HUES48 (cell line): ENCODE measurements at regions not wholly inside any gene's neighbourhood (a gene's known extent, or its start where the extent isn't known, plus 50 kb on each side); places are given as distances from the start of the nearest gene placed in this dataset.

Experiments
- H3K27ac ChIP-seq: one replicate; pipeline ENCODE4 v1.7.0; 2013; ENCODE audit warnings: low read depth, low read length, inconsistent platforms
- H3K27me3 ChIP-seq: 2 replicates; pipeline ENCODE4 v1.6.1; 2013; ENCODE audit warnings: mild to moderate bottlenecking, low read length; ENCODE audit not compliant: control insufficient read depth, insufficient read depth
- H3K36me3 ChIP-seq: 2 replicates; pipeline ENCODE4 v1.6.1; 2013; ENCODE audit warnings: low read length; ENCODE audit not compliant: control insufficient read depth, insufficient read depth
- H3K4me1 ChIP-seq: 2 replicates; pipeline ENCODE4 v1.6.1; 2013; ENCODE audit warnings: mild to moderate bottlenecking, low read length; ENCODE audit not compliant: control insufficient read depth, insufficient read depth
- H3K4me3 ChIP-seq: 2 replicates; pipeline ENCODE4 v1.5.1; 2013; ENCODE audit warnings: mild to moderate bottlenecking, low read depth, low read length
- H3K9ac ChIP-seq: 2 replicates; pipeline ENCODE4 v1.6.1; 2013; ENCODE audit warnings: mild to moderate bottlenecking, low read depth, low read length, moderate library complexity
- H3K9me3 ChIP-seq: 2 replicates; pipeline ENCODE4 v1.6.1; 2013; ENCODE audit warnings: low read length; ENCODE audit not compliant: control insufficient read depth, insufficient read depth

DNA sequence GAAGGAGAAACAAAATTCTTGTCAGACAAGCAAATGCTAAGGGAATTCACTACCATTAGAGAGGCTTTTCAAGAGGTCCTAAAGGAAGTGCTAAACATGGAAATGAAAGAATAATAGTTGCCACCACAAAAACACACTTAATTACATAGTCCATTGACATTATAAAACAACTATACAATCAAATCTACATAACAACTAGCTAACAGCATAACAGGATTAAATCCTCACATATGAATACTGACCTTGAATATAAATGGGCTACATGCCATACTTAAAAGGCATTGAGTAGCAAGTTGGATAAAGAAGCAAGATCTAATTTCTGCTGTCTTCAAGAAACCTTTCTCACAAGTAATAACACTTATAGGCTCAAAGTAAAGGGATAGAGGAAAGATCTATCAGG lies 811.5 kb upstream of the CITED2 start:
- Histone ChIP-seq H3K4me1 (peaks cover 4% of the 10 kb centered on the region; the same call in 1 of the 2 replicates), H3K9ac (no peak overlapping the region), H3K27me3 (no peaks in the 10 kb centered on the region), H3K4me3 (no peak overlapping the region), H3K9me3 (peaks cover 58% of the 10 kb centered on the region), H3K27ac (peak overlapping the region; percentile 56), H3K36me3 (no peaks in the 10 kb centered on the region)

DNA sequence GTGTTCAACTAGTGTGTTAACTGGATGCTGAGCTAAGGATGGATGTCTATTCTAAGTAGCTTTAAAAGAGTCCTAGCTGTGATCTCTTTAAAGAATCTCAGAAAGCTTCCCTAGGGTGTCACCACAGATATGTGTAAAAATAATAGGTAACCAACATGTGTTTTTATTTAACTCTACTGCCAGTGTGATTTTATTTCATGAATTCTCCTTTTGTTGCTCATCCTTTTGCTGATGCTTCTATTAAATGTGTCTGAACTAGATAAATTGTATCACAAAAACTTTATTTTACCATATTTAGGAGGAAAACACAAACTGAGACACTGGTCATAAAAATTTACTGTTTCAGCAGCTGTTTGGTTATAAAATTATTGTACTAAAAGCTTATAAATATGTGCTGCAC lies 809.4 kb upstream of the CITED2 start:
- H3K4me3 ChIP-seq = no peak overlapping the region
- H3K9me3 ChIP-seq = peaks cover 42% of the 10 kb centered on the region
- peaks cover 4% of the 10 kb centered on the region; the same call in 1 of the 2 replicates for H3K4me1 ChIP-seq
- H3K9ac ChIP-seq = no peak overlapping the region
- no peak overlapping the region for H3K27ac ChIP-seq
- no peaks in the 10 kb centered on the region for H3K27me3 ChIP-seq
- no peaks in the 10 kb centered on the region for H3K36me3 ChIP-seq

DNA sequence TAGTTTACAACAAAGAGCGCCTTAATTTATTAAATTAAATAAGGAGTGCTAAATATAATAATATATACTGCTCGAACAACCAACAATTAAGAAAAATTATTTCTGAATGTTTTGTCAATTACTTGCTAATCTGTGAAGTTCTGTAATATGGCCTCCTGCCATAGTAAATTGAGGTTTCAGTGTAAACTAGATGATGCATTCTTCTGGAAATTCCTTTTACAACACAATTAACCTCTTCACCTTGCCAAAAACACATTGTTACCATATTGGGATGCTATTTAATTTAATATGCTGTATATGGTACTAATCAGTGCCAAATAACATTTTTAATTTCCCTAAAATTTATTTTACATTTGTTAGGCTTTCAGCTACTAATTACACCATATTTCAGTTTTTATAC lies 808.4 kb upstream of the CITED2 start:
- H3K27ac ChIP-seq = no peak overlapping the region
- H3K27me3 ChIP-seq = no peaks in the 10 kb centered on the region
- no peak overlapping the region for H3K9ac ChIP-seq
- H3K36me3 ChIP-seq = no peaks in the 10 kb centered on the region
- H3K4me1 ChIP-seq = peaks cover 4% of the 10 kb centered on the region; the same call in 1 of the 2 replicates
- H3K4me3 ChIP-seq = no peak overlapping the region
- peaks cover 32% of the 10 kb centered on the region for H3K9me3 ChIP-seq

DNA sequence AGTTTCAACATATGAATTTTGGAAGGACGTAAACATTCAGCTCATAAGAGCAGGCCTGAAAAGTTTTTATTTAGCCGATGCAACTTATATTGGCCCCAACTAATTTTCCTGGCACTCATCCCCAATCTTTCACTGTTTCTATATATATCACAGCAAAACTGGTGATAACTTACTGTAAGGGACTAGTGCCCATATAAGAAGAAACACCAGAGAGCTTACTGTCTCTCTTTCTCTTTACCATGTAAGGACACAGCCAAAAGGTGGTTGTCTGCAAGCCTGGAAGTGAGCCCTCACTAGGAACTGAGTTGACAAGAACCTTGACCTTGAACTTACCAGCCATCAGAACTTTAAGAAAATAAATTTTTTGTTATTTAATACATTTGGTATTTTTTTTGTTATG lies 807.4 kb upstream of the CITED2 start:
- Histone ChIP-seq H3K27ac (no peak overlapping the region), H3K4me1 (peaks cover 4% of the 10 kb centered on the region; the same call in 1 of the 2 replicates), H3K9me3 (peaks cover 23% of the 10 kb centered on the region), H3K27me3 (no peaks in the 10 kb centered on the region), H3K9ac (no peak overlapping the region), H3K4me3 (no peak overlapping the region), H3K36me3 (no peaks in the 10 kb centered on the region)

DNA sequence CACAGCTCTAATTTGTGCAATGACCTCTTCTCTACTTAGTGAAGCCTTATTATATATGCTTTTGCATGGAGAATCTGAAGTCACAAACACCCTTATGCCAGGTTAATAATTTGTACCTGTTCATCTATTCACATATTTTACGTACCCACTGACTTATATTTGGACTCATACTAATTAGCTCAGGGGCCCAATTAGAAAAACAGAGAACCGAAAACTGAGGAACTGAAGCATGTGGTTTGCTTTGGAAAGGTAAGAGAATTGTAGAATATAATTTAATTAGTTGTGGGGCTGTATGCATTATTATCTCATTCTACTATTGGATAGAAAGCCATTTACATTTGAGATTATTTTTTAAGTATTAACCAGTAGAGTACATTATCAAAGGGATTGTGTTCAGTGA lies 805.9 kb upstream of the CITED2 start:
- H3K9ac ChIP-seq = no peak overlapping the region
- no peak overlapping the region for H3K4me3 ChIP-seq
- H3K27ac ChIP-seq = no peak overlapping the region
- no peaks in the 10 kb centered on the region for H3K27me3 ChIP-seq
- H3K36me3 ChIP-seq = no peaks in the 10 kb centered on the region
- H3K9me3 ChIP-seq = peaks cover 7% of the 10 kb centered on the region
- H3K4me1 ChIP-seq = no peaks in the 10 kb centered on the region

DNA sequence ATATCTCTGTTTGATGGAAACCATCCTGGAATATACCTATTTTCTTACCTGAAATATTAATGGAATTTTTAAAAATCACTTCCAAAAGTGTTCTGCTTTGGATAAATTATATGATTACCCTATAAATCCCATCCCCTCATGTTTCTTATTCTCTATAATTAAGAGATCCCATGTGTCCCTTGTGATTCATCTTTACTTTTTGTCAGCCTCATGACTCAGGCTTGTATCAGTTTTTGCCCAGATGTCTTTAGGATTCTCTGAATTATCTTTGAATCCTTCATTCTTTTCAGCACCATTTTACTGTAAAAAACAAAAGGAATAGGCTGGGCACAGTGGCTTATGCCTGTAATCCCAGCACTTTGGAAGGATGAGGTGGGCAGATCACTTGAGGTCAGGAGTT lies 804.5 kb upstream of the CITED2 start:
- H3K27me3 ChIP-seq = no peaks in the 10 kb centered on the region
- no peak overlapping the region for H3K9ac ChIP-seq
- H3K27ac ChIP-seq = no peak overlapping the region
- H3K4me3 ChIP-seq = no peak overlapping the region
- H3K36me3 ChIP-seq = no peaks in the 10 kb centered on the region
- H3K9me3 ChIP-seq = no peaks in the 10 kb centered on the region; the same call in 1 of the 2 replicates
- H3K4me1 ChIP-seq = no peaks in the 10 kb centered on the region

DNA sequence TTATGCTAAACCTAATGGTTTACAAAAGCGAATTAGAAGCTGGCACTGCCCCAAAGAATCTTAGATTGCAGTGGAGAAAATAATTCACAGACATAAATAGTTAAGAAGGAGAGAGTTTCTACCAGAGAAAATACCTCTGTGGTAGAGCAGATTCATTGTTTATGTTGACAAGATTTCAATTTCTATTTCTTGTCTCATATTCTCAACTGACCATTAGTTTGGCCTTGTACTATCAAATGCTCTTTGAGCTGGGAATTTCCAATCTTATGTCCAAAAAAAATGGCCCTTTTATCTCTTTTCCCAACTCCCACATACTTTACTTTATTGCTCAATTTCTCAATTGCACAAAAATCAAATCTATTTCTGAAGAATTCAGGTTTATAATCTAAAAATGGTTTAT lies 804.1 kb upstream of the CITED2 start:
- H3K27me3 ChIP-seq = no peaks in the 10 kb centered on the region

DNA sequence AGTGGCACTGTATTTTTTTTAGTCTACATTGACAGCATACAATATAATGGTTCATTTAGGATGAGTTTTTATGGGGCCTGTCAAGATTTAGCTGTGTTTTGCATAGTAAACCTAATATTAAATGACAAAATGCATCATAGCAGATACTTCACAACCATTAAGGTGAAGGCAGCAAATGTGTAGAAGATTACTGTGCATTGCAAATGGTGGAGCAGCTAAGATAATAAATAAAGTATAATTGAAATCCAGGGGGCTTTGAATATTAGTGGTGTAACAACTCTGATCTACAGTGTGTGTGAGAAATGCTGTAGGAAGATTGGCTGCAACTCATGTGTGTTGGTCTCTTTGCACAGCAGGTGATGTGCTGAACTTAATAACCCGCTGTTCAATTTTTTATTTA lies 801.9 kb upstream of the CITED2 start:
- 0 out of 2 replicates have a peak, but pooled peaks cover 1% of the 10 kb centered on the region for H3K9me3 ChIP-seq
- no peak overlapping the region for H3K4me3 ChIP-seq
- no peak overlapping the region for H3K27ac ChIP-seq
- no peaks in the 10 kb centered on the region for H3K27me3 ChIP-seq
- H3K9ac ChIP-seq = no peak overlapping the region
- H3K36me3 ChIP-seq = no peaks in the 10 kb centered on the region
- no peaks in the 10 kb centered on the region for H3K4me1 ChIP-seq

More for the DNA sequence above, 804.1 kb upstream of the CITED2 start:
- Histone ChIP-seq H3K36me3 (no peaks in the 10 kb centered on the region), H3K9ac (no peak overlapping the region), H3K27ac (no peak overlapping the region), H3K9me3 (no peaks in the 10 kb centered on the region; the same call in 1 of the 2 replicates), H3K4me3 (no peak overlapping the region), H3K4me1 (no peaks in the 10 kb centered on the region)

DNA sequence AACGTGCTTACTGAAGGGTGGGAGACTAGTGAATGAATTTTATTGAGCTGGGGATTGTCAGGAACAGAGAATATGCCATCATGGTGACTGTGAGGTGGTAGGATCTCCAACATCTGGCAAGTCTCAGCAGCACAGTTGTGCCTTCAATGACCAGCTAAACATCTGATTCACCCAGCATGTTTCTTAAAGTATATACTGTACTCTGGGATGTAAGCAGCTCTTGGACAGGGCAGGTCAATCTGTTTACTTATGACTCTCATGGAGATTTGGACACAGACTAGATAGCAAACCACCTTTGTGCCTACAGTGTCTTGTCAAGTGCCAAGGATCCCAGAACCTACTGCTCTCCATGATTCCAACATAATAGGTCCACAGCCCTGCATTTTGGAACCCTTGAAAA lies 801.0 kb upstream of the CITED2 start:
- Histone ChIP-seq H3K9me3 (peaks cover 5% of the 10 kb centered on the region; the same call in 1 of the 2 replicates), H3K4me3 (no peak overlapping the region), H3K9ac (no peak overlapping the region), H3K27me3 (no peaks in the 10 kb centered on the region), H3K4me1 (no peaks in the 10 kb centered on the region), H3K36me3 (no peaks in the 10 kb centered on the region), H3K27ac (no peak overlapping the region)

DNA sequence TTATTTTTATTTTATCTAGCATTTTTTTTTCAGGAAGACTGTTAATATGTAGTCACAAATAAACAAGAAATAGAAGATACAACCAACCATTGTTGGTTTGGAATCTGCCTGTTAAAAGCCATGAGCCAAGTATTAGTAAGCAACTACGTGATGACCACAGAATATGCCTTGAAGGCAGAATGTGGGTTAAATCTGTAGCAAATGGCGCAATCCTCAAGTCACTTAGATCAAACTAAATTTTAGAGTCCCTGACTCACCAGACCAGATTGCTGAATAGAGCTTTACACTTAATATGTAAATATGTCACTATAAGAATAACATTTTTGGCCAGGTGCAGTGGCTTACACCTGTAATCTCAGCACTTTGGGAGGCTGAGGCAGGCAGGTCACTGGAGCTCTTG lies 800.1 kb upstream of the CITED2 start:
- Histone ChIP-seq H3K9me3 (peaks cover 5% of the 10 kb centered on the region; the same call in 1 of the 2 replicates), H3K4me3 (no peak overlapping the region), H3K4me1 (no peaks in the 10 kb centered on the region), H3K27ac (no peak overlapping the region), H3K36me3 (no peaks in the 10 kb centered on the region), H3K27me3 (no peaks in the 10 kb centered on the region), H3K9ac (no peak overlapping the region)

DNA sequence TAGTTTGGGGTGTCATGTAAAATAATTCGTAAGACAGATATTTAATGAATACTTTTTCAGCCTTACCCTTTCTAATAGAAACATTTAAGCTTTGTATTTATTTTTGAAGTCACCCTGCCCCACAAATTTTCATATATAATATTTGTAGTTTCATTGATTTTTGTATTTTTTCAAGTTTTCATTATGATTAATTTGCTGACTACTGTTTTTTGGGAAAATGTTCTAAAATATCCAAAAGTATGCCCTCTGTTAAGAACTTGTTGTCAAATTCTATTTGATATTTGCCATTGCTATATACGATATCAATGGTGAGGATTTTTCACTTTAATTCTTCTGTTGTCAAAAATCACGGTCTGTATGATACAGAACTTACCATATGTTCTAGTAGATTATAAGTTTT lies 793.9 kb upstream of the CITED2 start:
- no peak overlapping the region for H3K27ac ChIP-seq
- no peak overlapping the region for H3K4me3 ChIP-seq
- no peaks in the 10 kb centered on the region for H3K27me3 ChIP-seq
- H3K9me3 ChIP-seq = peaks cover 5% of the 10 kb centered on the region; the same call in 1 of the 2 replicates
- H3K9ac ChIP-seq = no peak overlapping the region
- H3K36me3 ChIP-seq = no peaks in the 10 kb centered on the region
- no peaks in the 10 kb centered on the region for H3K4me1 ChIP-seq

DNA sequence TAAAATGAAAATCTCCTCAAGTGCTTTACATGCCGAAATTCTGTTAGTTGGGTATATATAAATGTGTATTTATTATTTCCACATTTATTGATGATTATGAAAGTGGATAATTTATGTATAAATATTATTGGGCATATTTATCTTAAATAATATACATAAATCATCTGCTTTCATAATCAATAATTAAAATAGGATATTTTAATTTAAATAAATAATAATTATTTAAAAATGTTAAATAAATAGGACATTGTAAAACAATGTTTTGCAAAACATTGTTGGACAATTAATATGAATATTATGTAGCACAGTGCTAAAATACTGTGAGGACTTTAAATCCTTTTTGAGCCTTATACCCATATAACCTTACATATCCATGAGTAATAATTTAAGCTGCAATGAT lies 786.5 kb upstream of the CITED2 start:
- Histone ChIP-seq H3K36me3 (no peaks in the 10 kb centered on the region), H3K27me3 (no peaks in the 10 kb centered on the region), H3K4me1 (no peaks in the 10 kb centered on the region), H3K9ac (no peak overlapping the region), H3K4me3 (no peak overlapping the region), H3K9me3 (no peaks in the 10 kb centered on the region), H3K27ac (no peak overlapping the region)
